Fibroblast of lung (primary cell): ENCODE measurements at regions not wholly inside any gene's neighbourhood (a gene's known extent, or its start where the extent isn't known, plus 50 kb on each side); places are given as distances from the start of the nearest gene placed in this dataset.

Experiments
- DNase-seq, 2 donors: peaks; one replicate each; pipeline versions ENCODE4 v3.0.0 to v3.0.0-alpha.2; 2010; ENCODE audit warnings: low read depth in 2 of 2
- H2AFZ ChIP-seq: 2 replicates; pipeline ENCODE4 v1.5.1; 2012; ENCODE audit warnings: low read length, control low read depth, inconsistent platforms
- H3K27ac ChIP-seq: 2 replicates; pipeline ENCODE4 v1.5.1; 2011; ENCODE audit warnings: low read length, control low read depth; ENCODE audit not compliant: insufficient read depth
- H3K27me3 ChIP-seq: 2 replicates; pipeline ENCODE4 v1.5.1; 2011; ENCODE audit warnings: mild to moderate bottlenecking, low read length; ENCODE audit not compliant: control insufficient read depth, insufficient read depth
- H3K36me3 ChIP-seq: 2 replicates; pipeline ENCODE4 v1.5.1; 2011; ENCODE audit warnings: low read length; ENCODE audit not compliant: control insufficient read depth, insufficient read depth
- H3K4me1 ChIP-seq: 2 replicates; pipeline ENCODE4 v1.5.1; 2011; ENCODE audit warnings: low read length; ENCODE audit not compliant: control insufficient read depth, insufficient read depth; ENCODE audit errors: extremely low read depth
- H3K4me2 ChIP-seq: 2 replicates; pipeline ENCODE4 v1.5.1; 2011; ENCODE audit warnings: low read length, control low read depth; ENCODE audit not compliant: insufficient read depth; ENCODE audit errors: extremely low read depth
- H3K4me3 ChIP-seq, 4 experiments: fragments of 200-600 bp in 1 of 4; sonication (generic) in 1 of 4; replicated peaks in 1 of 4; 2 replicates each; pipeline ENCODE4 v1.5.1; 2011 to 2016; ENCODE audit warnings: low read length in 4 of 4, low read depth in 3 of 4, mild to moderate bottlenecking in 3 of 4, control low read depth in 2 of 4, inconsistent platforms in 1 of 4, mixed read lengths in 1 of 4; ENCODE audit not compliant: insufficient read depth in 1 of 4; ENCODE audit errors: control extremely low read depth in 1 of 4
- H3K79me2 ChIP-seq: 2 replicates; pipeline ENCODE4 v1.5.1; 2012; ENCODE audit warnings: mild to moderate bottlenecking, low read length, inconsistent platforms; ENCODE audit not compliant: control insufficient read depth, insufficient read depth
- H3K9ac ChIP-seq: 2 replicates; pipeline ENCODE4 v1.5.1; 2011; ENCODE audit warnings: mild to moderate bottlenecking, low read length, control low read depth; ENCODE audit not compliant: insufficient read depth
- H3K9me3 ChIP-seq: 2 replicates; pipeline ENCODE4 v1.5.1; 2012; ENCODE audit warnings: low read depth, low read length; ENCODE audit not compliant: control insufficient read depth, insufficient read depth
- H4K20me1 ChIP-seq: 2 replicates; pipeline ENCODE4 v1.5.1; 2011; ENCODE audit warnings: low read length; ENCODE audit not compliant: control insufficient read depth, insufficient read depth; ENCODE audit errors: extremely low read depth
- CTCF ChIP-seq, 2 donors: IDR thresholded peaks in 1 of 2; conservative IDR thresholded peaks in 1 of 2; 1 replicate in 1 of 2; 2 replicates in 1 of 2; pipeline ENCODE4 v1.5.1; 2011 to 2012; ENCODE audit warnings: low read length in 2 of 2, control low read depth in 1 of 2, inconsistent platforms in 1 of 2, low read depth in 1 of 2, mild to moderate bottlenecking in 1 of 2
- EZH2 ChIP-seq: IDR thresholded peaks from 2 replicates; pipeline ENCODE4 v1.5.1; 2012; ENCODE audit warnings: low read length, control low read depth, mild to moderate bottlenecking; ENCODE audit errors: missing control alignments

GRCh38 chr2:158046121-158046880 lies 55.4 kb upstream of the UPP2 start:
- peak in 1 of 2 donors; percentile 6 for DNase-seq

GRCh38 chr2:158045362-158045761 lies 56.3 kb upstream of the UPP2 start:
- no peak for DNase-seq
- Histone ChIP-seq H3K9me3 (no peaks in the 10 kb centered on the region), H3K4me3 (no peak overlapping the region), H3K4me2 (no peak overlapping the region), H3K36me3 (no peaks in the 10 kb centered on the region), H3K27ac (no peak overlapping the region), H4K20me1 (no peaks in the 10 kb centered on the region), H3K27me3 (no peaks in the 10 kb centered on the region), H3K4me1 (no peaks in the 10 kb centered on the region), H3K9ac (no peak overlapping the region), H3K79me2 (no peaks in the 10 kb centered on the region), H2AFZ (no peak overlapping the region)
- no peak for TF ChIP-seq EZH2
- TF ChIP-seq CTCF (conservative IDR thresholded peaks at IDR 0.05 in 1 of 2, IDR thresholded peaks at IDR 0.05 in 1 of 2; ENCODE audit: low read depth in 1 of 2, low read length in 2 of 2) = no peak

More at GRCh38 chr2:158046121-158046880, 55.4 kb upstream of the UPP2 start:
- Histone ChIP-seq H3K27me3 (no peaks in the 10 kb centered on the region), H3K9me3 (no peaks in the 10 kb centered on the region), H3K4me3 (no peak overlapping the region), H3K27ac (no peak overlapping the region), H3K36me3 (no peaks in the 10 kb centered on the region), H3K9ac (no peak overlapping the region), H4K20me1 (no peaks in the 10 kb centered on the region), H3K4me1 (no peaks in the 10 kb centered on the region), H3K79me2 (no peaks in the 10 kb centered on the region), H3K4me2 (no peak overlapping the region), H2AFZ (no peak overlapping the region)
- TF ChIP-seq EZH2 (no peak), CTCF (conservative IDR thresholded peaks at IDR 0.05 in 1 of 2, IDR thresholded peaks at IDR 0.05 in 1 of 2; ENCODE audit: low read depth in 1 of 2, low read length in 2 of 2) (no peak)

- TF ChIP-seq EZH2 = no peak
- TF ChIP-seq CTCF (conservative IDR thresholded peaks at IDR 0.05 in 1 of 2, IDR thresholded peaks at IDR 0.05 in 1 of 2; ENCODE audit: low read depth in 1 of 2, low read length in 2 of 2) = no peak
- no peaks in the 10 kb centered on the region for H3K4me1 ChIP-seq
Observed at GRCh38 chr2:158043181-158043948, 58.3 kb upstream of the UPP2 start.

More at GRCh38 chr2:158043181-158043948, 58.3 kb upstream of the UPP2 start:
- no peaks in the 10 kb centered on the region for H3K36me3 ChIP-seq
- H3K4me3 ChIP-seq = no peak overlapping the region
- no peak overlapping the region for H3K4me2 ChIP-seq
- no peak for DNase-seq
- no peaks in the 10 kb centered on the region for H3K9me3 ChIP-seq
- no peaks in the 10 kb centered on the region for H4K20me1 ChIP-seq
- no peak overlapping the region for H2AFZ ChIP-seq
- H3K79me2 ChIP-seq = no peaks in the 10 kb centered on the region
- no peaks in the 10 kb centered on the region for H3K27me3 ChIP-seq
- no peak overlapping the region for H3K9ac ChIP-seq
- no peak overlapping the region for H3K27ac ChIP-seq
